ENCODE measurements at regions not wholly inside any gene's neighbourhood (a gene's known extent, or its start where the extent isn't known, plus 50 kb on each side); places are given as distances from the start of the nearest gene placed in this dataset.
A peak's percentile ranks its signal among the peaks of the same experiment; 100 is the strongest.

DNA sequence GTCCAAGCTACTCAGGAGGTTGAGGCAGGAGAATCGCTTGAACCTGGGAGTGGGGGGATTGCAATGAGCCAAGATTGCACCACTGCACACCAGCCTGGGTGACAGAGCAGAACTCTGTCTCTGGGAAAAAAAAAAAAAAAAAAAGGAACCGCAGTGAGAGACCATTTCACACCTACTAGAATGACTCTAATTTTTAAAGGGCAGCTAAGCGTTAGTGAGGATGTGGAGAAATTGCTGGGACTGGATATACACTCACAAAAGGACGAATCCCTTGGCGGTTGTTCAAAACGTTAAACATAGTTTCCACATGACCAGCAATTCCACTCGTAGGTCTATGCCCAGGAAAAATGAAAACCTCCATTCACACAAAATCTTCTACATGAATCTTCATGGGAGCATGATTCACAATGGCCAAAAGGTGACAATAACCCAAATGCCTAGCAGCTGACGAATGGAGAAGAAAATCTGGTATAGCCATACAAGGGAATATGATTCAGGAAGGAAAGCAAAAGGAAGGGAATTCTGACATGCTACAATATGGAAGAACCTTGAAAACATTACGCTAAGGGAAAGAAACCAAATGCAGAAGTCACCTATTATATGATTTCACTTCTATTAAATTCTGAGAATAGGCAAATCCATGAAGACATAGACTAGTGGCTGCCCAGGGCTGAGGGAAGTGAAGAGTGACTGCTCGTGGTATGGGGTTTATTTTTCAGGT lies 127.0 kb downstream of the CHSY1 start:
- Histone ChIP-seq H3K27ac (ENCODE audit: low read length) (no peak overlapping the region), H3K9me3 (ENCODE audit: control insufficient read depth, low read depth, low read length) (no peaks in the 10 kb centered on the region), H3K4me3 (ENCODE audit: low read length) (no peak overlapping the region), H3K36me3 (ENCODE audit: control insufficient read depth, insufficient read depth, low read length) (no peaks in the 10 kb centered on the region), H3K27me3 (ENCODE audit: control insufficient read depth, insufficient read depth, low read length) (no peaks in the 10 kb centered on the region), H3K4me1 (ENCODE audit: control insufficient read depth, insufficient read depth, low read length) (peaks cover 12% of the 10 kb centered on the region)
- peak in 1 of 2 donors; percentile 25 for DNase-seq
- WGBS (ENCODE audit: insufficient coverage, low lambda C conversion rate) = 100% methylated on average over 1 of the region's 10 CpGs

- Histone ChIP-seq H3K4me3 (ENCODE audit: low read length) (no peak overlapping the region), H3K4me1 (ENCODE audit: control insufficient read depth, insufficient read depth, low read length) (peaks cover 12% of the 10 kb centered on the region), H3K9me3 (ENCODE audit: control insufficient read depth, low read depth, low read length) (no peaks in the 10 kb centered on the region), H3K27ac (ENCODE audit: low read length) (no peak overlapping the region), H3K27me3 (ENCODE audit: control insufficient read depth, insufficient read depth, low read length) (no peaks in the 10 kb centered on the region), H3K36me3 (ENCODE audit: control insufficient read depth, insufficient read depth, low read length) (no peaks in the 10 kb centered on the region)
- no peak for DNase-seq
- 100% methylated on average over 1 of the region's 6 CpGs for WGBS (ENCODE audit: insufficient coverage, low lambda C conversion rate)
Measured at GRCh38 chr15:101123222-101123910, 128.5 kb downstream of the CHSY1 start.

DNA sequence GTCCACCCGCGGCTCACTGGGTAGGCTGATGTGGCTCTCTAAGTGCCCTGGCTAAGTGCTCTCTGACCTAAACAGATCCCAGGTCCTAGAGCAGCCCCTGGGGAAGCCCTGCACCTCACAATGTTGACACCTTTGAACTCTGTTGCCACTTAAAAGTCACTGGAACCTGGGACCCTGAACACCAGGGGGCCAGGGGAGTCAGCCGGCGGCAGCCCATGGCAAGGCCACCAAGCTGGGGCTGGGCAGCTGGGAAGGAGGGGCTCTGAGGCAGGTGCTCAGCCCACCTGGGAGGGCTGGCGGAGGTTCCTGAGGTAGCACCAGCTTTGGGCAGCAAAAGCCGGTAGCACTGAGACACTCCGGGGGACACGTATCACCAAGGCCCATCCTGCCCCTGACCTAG lies 129.0 kb downstream of the CHSY1 start:
- no peaks in the 10 kb centered on the region for H3K27me3 ChIP-seq (ENCODE audit: control insufficient read depth, insufficient read depth, low read length)
- WGBS (ENCODE audit: insufficient coverage, low lambda C conversion rate) = no CpG with 5 or more reads among the region's 8 CpGs
- no peak for DNase-seq

DNA sequence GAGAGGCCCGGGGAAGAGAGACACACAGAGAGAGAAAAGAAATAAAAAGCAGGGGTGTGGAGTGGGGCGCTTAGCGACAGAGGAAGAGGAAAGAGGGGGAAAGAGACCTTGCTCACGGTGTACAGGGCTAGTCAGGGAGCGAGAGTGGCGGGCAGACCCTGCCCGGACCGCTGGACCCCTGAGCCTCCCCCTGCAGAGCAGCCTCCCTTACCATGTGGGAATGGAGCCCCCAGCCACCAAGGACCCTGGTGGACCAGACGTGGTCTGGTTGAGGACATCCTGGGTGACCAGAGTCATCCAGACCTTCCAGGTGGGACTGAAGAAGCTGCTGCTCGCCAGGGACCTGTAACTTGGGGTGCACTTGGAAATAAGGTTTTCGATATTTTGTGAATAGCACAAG lies 129.6 kb downstream of the CHSY1 start:
- WGBS (ENCODE audit: insufficient coverage, low lambda C conversion rate) = 100% methylated on average over 1 of the region's 11 CpGs
- Histone ChIP-seq H3K27me3 (ENCODE audit: control insufficient read depth, insufficient read depth, low read length) (no peaks in the 10 kb centered on the region), H3K36me3 (ENCODE audit: control insufficient read depth, insufficient read depth, low read length) (no peaks in the 10 kb centered on the region), H3K4me1 (ENCODE audit: control insufficient read depth, insufficient read depth, low read length) (peaks cover 6% of the 10 kb centered on the region), H3K9me3 (ENCODE audit: control insufficient read depth, low read depth, low read length) (no peaks in the 10 kb centered on the region), H3K4me3 (ENCODE audit: low read length) (no peak overlapping the region), H3K27ac (ENCODE audit: low read length) (no peak overlapping the region)
- DNase-seq = no peak

More for the DNA sequence above, 129.0 kb downstream of the CHSY1 start:
- H3K9me3 ChIP-seq (ENCODE audit: control insufficient read depth, low read depth, low read length) = no peaks in the 10 kb centered on the region
- H3K4me3 ChIP-seq (ENCODE audit: low read length) = no peak overlapping the region
- peaks cover 8% of the 10 kb centered on the region for H3K4me1 ChIP-seq (ENCODE audit: control insufficient read depth, insufficient read depth, low read length)
- no peaks in the 10 kb centered on the region for H3K36me3 ChIP-seq (ENCODE audit: control insufficient read depth, insufficient read depth, low read length)
- H3K27ac ChIP-seq (ENCODE audit: low read length) = no peak overlapping the region

- Histone ChIP-seq H3K36me3 (ENCODE audit: control insufficient read depth, insufficient read depth, low read length) (no peaks in the 10 kb centered on the region), H3K4me3 (ENCODE audit: low read length) (no peak overlapping the region), H3K9me3 (ENCODE audit: control insufficient read depth, low read depth, low read length) (no peaks in the 10 kb centered on the region), H3K27ac (ENCODE audit: low read length) (no peak overlapping the region), H3K27me3 (ENCODE audit: control insufficient read depth, insufficient read depth, low read length) (no peaks in the 10 kb centered on the region), H3K4me1 (ENCODE audit: control insufficient read depth, insufficient read depth, low read length) (peaks cover 2% of the 10 kb centered on the region)
- no CpG with 5 or more reads among the region's 26 CpGs for WGBS (ENCODE audit: insufficient coverage, low lambda C conversion rate)
- peak; percentile 37 to 44 for DNase-seq
Measured at GRCh38 chr15:101121511-101122090, 130.2 kb downstream of the CHSY1 start.

DNA sequence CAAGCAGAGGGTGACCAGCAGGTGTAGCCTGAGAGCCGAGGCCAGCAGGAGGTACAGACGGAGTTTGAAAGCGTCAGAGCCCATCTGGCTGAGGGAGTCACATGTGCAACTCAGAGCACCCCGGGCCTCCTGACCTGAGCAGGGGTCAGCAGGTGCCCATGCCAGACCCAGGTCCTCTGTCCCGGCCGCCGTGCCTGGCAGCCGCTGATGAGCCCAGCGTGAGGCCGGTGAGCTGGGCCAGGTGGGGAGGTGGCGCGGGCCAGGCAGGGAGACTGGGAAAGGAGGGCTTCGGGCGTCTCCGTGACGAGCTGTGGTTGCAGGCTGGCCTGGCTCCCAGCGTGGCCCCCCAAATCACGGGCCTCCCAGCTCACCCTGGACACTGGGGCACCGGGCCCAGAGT lies 130.9 kb downstream of the CHSY1 start:
- no peak overlapping the region for H3K27ac ChIP-seq (ENCODE audit: low read length)
- WGBS (ENCODE audit: insufficient coverage, low lambda C conversion rate) = no CpG with 5 or more reads among the region's 19 CpGs
- H3K27me3 ChIP-seq (ENCODE audit: control insufficient read depth, insufficient read depth, low read length) = no peaks in the 10 kb centered on the region
- H3K4me1 ChIP-seq (ENCODE audit: control insufficient read depth, insufficient read depth, low read length) = peaks cover 5% of the 10 kb centered on the region
- H3K36me3 ChIP-seq (ENCODE audit: control insufficient read depth, insufficient read depth, low read length) = no peaks in the 10 kb centered on the region
- no peak overlapping the region for H3K4me3 ChIP-seq (ENCODE audit: low read length)
- DNase-seq = no peak
- no peaks in the 10 kb centered on the region for H3K9me3 ChIP-seq (ENCODE audit: control insufficient read depth, low read depth, low read length)

DNA sequence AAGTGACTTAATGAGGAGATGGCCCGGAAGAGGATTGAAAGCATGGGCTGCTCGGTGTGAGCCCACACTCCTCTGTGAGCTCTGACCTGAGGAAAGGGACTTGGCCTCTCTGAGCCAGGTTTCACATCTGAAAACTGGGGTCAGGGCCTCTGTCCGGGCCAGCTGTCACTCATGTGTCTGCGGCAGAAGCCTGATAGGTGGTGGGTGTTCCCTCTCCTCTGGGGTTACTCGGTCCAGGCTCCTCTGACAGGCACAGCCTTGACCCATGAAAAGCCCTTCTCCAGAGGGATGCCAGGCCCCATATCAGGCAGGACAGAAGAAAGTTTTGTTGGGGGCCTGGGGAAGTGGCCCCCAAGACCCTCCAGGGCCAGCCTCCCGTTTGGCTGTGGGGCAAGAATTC lies 131.4 kb downstream of the CHSY1 start:
- Histone ChIP-seq H3K27me3 (ENCODE audit: control insufficient read depth, insufficient read depth, low read length) (no peaks in the 10 kb centered on the region), H3K4me3 (ENCODE audit: low read length) (no peak overlapping the region), H3K36me3 (ENCODE audit: control insufficient read depth, insufficient read depth, low read length) (no peaks in the 10 kb centered on the region), H3K9me3 (ENCODE audit: control insufficient read depth, low read depth, low read length) (no peaks in the 10 kb centered on the region), H3K4me1 (ENCODE audit: control insufficient read depth, insufficient read depth, low read length) (peaks cover 10% of the 10 kb centered on the region), H3K27ac (ENCODE audit: low read length) (no peak overlapping the region)
- no peak for DNase-seq
- no CpG with 5 or more reads among the region's 6 CpGs for WGBS (ENCODE audit: insufficient coverage, low lambda C conversion rate)

Data from large intestine (tissue), 3 donors.